ENCODE measurements at regions not wholly inside any gene's neighbourhood (a gene's known extent, or its start where the extent isn't known, plus 50 kb on each side); places are given as distances from the start of the nearest gene placed in this dataset.

DNA sequence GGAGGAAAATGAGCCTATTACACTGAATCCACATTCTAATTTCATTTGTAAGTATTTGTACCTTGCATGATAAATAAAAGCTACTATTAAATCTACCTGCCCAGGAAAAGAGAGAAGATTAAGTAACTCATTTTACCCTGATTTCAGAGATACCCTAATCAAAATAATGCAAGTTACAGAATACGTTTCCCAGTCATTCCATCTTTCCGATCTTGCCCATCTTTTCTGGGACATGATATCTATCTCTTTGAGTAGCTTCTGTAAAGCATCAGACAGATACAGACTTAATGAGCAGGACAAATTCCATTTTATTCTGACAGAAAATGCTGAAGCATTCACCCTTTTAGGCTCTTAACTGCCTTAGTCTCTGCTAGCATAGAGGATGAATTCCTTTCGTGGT, 56.6 kb downstream of the SPRY2 start:
- no peak for DNase-seq

DNA sequence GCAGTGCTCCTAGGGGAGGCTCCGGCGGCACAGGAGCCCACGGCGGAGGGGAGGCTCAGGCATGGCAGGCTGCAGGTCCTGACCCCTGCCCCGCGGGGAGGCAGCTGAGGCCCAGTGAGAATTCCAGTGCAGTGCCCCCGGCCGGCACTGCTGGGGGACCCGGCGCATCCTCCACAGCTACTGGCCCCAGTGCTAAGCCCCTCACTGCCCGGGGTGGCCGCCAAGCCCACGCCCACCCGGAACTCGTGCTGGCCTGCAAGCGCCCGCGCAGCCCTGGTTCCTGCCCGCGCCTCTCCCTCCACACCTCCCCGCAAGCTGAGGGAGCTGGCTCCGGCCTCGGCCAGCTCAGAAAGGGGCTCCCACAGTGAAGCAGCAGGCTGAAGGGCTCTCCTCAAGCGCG, 62.2 kb downstream of the SPRY2 start:
- DNase-seq = no peak

DNA sequence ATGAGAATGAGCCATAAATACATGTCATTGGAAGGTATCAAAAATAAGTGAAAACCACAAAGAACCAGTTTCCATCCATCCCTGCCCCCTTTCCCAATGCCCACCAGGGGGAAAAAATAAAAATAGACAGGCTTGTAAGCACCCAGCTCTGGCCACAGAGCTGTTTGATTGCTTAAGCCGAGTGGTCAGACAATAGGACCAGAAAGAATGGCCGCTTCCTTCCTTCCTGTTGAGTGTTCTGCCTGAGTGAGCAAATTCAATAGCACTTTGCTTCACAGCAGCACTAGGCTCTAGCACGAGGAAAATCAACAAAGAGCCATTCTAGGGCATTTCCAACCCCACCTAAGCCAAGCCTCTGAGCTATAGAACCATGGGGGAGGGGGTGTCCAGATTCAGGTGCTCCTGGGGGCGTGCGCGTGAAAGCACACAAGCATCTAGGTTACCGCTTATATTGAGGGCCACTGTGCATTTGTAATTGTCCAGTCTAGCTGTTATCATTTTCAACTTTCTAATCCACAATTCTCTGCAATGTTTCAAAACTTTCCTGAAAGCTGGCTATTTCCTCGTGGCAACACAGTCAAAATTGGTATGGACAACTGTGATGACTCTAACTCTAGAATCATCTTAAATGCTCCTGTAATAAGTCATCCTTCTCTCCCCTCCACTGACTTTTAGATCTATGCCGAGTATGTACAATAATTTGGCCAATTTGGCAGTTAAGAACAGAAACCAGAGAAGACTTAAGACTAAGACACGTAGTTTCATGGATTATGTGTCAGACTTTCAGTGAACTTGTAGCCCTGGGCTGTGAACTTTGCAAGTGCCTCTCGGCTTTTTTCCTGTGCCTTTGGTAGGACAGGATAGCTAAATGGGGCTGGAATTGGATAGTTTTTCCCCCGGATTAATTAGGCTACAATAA, 64.3 kb downstream of the SPRY2 start:
- no peak for DNase-seq

DNA sequence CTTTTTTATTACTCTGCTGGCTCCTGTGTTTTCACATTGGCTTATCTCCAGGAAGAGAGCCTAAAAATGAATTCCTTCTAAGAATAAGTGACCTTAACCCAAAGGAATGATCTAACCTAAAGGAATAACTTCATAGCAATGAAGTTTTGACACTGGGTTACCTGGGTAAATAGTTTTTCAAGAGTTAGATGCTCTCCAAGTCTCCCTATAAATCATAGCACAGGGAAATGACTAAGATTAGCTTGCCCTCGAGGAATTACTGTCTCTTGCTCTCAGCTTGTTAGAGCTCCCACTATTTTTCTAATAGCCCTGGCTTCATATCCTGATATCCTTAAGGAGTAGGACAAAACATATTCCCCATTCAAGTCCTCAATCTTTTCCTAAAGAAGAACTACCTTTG, 66.3 kb downstream of the SPRY2 start:
- DNase-seq = no peak

- DNase-seq = no peak
Measured at GRCh38 chr13:80273718-80274117, 67.2 kb downstream of the SPRY2 start.

DNA sequence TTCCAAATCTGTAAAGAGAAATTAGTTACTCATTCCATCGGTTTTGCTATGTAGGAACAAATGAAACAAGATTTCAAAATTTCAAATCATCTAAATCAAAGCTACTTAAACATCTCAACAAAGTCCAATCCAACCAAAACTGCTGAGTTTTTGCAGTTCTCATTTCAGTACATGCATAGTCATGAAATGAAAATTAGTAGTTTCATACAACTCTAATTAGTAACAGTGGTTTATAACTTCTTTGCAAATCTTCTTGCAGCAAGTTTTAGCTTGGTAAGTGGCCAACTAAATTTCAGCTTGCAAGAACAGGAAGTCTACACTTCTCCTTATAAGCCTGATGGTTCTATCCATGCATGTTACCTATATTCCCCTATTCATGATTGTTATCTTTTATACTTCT, 75.6 kb downstream of the SPRY2 start:
- peak in 1 of 2 experiments; percentile 7 for DNase-seq

- DNase-seq = no peak
Measured at GRCh38 chr13:80263745-80264513, 77.0 kb downstream of the SPRY2 start.

GRCh38 chr13:80262051-80262695, 78.8 kb downstream of the SPRY2 start:
- no peak for DNase-seq

GRCh38 chr13:80259159-80259558, 81.8 kb downstream of the SPRY2 start:
- no peak for DNase-seq

GRCh38 chr13:80256352-80256932, 84.5 kb downstream of the SPRY2 start:
- DNase-seq = no peak

GRCh38 chr13:80255946-80256345, 85.0 kb downstream of the SPRY2 start:
- no peak for DNase-seq

- no peak for DNase-seq
Measured at GRCh38 chr13:80251403-80251802, 89.5 kb downstream of the SPRY2 start.

- DNase-seq = no peak
Measured at GRCh38 chr13:80250213-80250810, 90.6 kb downstream of the SPRY2 start.

DNA sequence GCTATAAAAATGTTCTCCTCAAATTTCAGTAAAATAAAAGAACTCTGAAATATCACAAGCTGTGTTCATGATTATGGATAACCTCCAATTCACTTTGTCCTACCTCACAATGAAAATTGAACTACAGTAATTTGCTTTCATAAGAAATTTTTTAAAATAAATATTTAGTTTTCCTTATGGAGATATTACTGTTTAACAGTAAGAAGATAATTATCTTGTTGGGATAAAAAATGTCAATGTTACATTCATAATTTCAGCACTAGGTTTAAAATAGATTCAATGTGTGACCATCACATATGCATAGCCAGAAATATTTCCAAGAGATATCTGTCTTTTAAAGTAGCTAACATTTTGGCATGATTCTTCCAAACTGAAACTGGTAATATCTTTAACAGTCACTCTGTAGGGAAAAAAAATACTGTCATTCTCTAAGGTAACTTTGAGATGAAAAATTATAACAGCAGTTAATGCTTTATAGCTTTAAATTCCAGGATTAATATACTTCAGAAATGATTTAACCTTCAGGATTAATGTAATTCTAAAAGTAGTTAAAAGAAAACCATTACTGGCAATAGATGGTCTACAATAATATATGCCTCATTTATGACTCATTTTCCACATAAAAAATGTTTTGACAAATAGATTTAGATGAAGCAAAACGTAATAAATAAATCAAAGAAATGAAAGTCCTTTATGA, 91.3 kb downstream of the SPRY2 start:
- DNase-seq = no peak

GRCh38 chr13:80245162-80245733, 95.7 kb downstream of the SPRY2 start:
- DNase-seq = no peak

GRCh38 chr13:80244574-80244973, 96.4 kb downstream of the SPRY2 start:
- no peak for DNase-seq

DNA sequence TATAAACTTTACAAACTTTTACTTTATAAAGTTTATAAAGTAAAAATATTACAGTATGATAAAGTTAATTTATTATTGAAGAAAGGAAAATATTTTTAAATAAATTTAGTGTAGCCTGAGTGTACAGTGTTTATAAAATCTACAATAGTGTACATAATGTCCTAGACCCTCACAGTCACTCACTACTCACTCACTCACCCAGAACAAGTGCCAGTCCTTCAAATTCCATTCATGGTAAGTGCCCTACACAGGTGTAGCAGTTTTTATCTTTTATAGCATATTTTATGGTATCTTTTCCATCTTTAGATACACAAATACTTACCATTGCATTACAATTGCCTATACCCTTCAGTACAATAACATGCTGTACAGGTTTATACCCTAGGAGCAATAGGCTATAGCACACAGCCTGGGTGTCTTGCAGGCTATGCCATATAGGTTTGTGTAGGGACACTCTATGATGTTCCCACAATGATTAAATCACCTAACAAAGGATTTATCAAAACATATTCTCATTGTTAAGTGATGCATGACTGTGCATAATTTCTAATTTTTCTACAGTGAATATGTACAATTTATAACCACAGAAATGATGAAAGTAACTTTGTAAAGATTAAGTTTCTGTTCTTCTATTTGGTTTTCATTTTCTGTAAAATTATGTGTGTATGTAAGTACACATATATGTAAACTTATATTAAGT, 98.0 kb downstream of the SPRY2 start:
- DNase-seq = no peak

- peak in 1 of 2 experiments; percentile 33 for DNase-seq
Measured at GRCh38 chr13:80239571-80240255, 101.2 kb downstream of the SPRY2 start.

DNA sequence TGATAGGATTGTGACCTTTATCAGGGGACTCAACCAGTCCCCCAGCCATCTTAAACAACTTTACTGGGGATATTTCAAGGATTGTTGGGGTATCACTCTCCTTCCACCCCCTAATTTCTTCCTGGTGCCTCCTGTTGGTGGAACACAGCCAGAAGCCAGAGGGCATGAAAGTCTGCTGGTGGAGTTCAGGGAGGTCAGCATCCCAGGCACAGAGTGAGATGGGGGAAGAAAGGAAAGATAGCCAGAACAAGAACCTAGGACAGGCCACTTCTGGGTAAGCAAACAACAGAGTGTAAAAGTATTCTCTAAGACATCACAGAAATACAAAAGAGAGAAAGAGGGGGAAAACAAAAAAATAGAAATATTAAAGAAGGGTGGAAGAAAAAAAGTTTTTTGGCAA, 101.8 kb downstream of the SPRY2 start:
- no peak for DNase-seq

DNA sequence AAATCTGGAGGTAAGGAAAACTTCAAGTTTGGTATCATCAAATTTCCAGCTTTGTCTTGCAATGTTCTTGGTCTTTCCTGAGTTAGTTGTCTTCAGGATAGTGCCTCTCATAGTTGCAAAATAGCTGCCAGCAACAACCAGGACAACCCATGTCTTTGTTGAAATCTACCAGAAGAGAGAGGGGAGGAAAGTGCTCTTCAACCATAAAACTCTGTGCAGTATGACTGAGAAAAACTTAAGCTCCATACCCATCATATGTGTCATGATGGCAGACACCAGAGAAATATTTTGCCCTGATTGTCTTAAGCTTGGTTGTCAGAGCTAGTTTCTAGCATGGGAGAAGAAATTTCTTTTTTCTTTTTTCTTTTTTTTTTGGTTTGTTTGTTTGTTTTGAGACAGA, 103.3 kb downstream of the SPRY2 start:
- DNase-seq = no peak

- no peak for DNase-seq
Measured at GRCh38 chr13:80235967-80236302, 105.0 kb downstream of the SPRY2 start.

Data from Kasumi-1 (cell line).